NCI-H1694 treated with DMSO at 0.1 percent for 48 hours (cell line): ENCODE measurements at regions not wholly inside any gene's neighbourhood (a gene's known extent, or its start where the extent isn't known, plus 50 kb on each side); places are given as distances from the start of the nearest gene placed in this dataset.
"Not testable (repeated sequence)": the region's sequence is repeated elsewhere in the genome, so short reads cannot be mapped to it uniquely, and the experiment has no call there.

Source experiments
- DNase-seq: peaks from one replicate; lab custom pipeline; 2025; lab: John Stamatoyannopoulos, UW

DNA sequence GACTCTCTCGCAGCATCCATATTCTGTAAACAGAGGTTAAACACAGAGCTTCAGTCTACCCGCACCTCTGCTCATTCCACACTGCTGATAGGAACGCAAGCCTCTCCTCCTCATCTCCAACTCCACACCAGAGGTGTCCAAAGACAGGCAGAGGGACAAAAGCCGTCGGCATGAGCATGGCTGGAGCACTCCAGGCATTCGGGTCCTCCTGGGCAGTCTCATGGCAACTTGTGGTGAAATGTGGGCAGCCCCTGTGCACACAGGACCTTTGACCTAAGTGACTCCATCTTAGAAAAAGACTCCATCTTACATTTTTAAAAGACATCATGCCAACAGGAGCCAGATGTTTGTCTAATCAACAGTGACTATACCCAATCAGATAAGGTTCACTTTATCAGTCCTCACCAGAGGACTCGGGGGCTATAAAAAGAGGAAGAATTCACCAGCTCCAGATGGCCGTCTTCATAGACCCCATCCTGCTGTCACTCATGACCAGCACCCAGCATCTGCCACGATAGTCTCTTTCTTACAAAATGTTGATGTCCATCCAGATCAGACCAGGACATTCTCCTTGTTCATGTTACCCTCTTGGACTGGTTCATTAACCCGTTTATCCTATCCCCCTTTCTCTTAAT lies 304.4 kb downstream of the ANAPC1 start:
- DNase-seq, result not testable (repeated sequence)

DNA sequence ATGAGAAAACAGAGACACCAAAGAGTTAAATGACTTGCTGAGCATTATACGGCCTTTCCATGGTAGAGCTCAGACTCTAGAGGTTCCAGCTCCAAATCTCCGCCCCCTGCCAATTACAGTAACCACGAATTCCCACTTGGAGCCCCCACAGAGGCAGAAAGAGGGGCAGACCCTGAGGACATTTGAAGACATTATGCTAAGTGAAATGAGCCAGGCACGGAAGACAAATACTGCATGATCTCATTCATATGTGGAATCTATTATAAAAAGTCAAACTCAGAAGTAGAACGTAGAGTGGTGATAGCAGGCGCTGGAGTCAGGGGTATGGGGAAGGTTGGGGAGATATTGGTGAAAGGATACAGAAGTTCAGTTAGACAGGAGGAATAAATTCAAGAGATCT lies 303.4 kb downstream of the ANAPC1 start:
- not testable (repeated sequence) for DNase-seq

DNA sequence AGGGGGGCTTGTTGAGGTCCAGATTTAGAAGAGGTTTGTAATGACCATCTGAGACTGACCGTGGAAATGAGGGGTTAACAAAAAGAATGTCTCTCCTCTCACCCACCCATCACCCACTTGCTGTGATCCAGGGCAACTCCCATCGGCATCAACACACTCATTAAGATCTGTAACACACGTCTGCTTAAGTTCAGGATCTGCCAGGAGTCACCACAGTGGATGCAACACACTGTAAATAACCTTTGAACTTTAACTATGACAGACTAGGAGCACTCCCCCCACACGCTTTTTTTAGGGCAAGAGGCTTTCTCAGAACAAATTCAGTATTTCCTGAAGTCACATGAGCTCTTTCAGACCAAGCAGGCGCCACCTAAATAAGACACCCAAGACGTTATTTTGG lies 301.9 kb downstream of the ANAPC1 start:
- not testable (repeated sequence) for DNase-seq

DNA sequence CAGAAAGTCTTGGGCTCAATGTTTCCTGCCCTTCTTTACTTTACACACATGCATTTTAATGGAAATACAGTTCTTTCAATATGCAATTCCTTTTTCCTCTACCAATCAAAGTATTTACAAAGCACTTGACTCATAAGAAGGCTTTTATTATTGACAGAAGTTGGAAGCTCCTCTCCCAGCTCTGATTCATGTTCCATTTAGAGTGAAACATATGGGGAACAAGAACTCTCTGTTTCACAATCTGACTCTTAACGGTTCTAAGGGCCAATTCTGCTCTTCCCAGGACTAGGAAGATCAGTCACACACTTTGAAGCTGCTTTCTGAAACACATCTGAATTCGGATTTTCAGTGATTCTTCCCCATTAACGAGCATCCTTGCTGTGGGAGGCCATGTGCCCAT lies 300.5 kb downstream of the ANAPC1 start:
- DNase-seq, result not testable (repeated sequence)

DNA sequence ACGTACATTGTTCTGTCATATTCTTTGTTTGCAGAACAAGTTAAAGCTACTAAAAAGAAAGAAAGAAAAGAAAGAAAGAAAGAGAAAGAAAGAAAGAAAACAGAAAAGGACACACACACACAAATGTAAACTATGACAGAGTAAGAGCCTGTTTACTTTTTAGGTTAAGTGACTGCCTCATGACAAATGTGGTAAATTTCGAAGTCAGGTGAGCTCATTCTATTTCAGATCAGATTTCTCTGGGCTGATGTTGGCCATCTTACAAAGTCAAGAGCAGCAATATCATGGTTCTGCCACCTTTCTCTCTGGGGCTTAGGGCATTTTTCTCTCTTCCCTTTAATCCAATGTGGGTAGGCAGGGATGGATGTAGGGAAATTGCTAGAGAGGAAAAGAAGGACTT lies 299.5 kb downstream of the ANAPC1 start:
- not testable (repeated sequence) for DNase-seq

DNA sequence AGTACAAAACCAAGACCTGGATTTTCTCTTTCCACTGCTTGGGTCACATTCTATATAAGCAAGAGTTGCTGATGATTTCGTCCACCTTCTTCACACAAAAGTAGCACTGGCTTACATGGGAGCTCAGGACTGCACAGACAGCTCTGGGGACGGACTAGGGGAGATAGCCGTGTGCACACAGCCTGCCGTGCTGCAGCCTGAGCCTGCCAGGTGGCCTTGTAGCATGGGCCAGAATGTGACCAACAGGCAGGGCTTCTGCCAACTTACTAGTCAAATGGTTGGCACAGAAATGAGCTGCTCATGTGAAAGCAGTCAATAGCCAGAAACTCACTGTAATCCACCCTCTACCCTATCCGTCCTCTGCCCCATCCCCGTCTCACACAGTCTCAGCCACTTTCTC lies 299.0 kb downstream of the ANAPC1 start:
- DNase-seq, result not testable (repeated sequence)

DNA sequence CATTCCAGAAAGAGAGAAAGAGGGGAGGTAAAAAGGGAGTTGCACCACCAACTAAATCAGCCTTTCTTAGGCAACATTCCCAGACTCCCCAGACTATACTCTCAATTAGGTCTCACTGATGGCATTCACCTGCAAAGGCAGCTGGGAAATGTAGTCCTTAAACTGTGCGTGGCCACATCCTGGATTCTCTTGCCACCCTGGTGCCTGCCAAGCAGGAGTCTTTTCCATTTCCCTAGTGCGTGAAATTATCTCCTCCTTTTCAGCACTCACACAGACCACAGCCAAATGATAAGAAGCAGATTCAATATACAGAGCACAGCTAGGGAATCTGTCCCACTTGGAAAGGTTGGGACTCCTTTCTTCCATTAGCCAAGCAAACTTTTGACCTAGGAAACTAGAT lies 298.0 kb downstream of the ANAPC1 start:
- not testable (repeated sequence) for DNase-seq

DNA sequence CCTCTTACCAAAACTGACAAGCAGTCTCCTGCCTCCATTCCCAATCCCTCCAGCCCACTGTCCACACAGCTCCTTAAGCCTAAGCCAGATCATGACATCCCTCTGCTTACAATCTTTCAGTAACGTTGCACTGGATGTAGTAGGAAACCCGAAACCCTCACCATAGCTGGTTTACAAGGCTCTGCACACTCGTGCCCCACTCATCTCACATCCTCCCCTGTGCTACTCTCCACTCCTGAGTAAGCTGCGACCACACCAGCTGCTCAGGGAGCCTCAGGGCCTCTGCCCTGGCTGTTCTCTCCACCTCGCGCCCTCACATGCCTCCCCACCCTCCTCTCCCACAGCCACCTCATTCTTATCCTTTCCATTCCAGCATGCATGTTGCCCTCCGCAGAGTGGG lies 288.9 kb downstream of the ANAPC1 start:
- not testable (repeated sequence) for DNase-seq

DNA sequence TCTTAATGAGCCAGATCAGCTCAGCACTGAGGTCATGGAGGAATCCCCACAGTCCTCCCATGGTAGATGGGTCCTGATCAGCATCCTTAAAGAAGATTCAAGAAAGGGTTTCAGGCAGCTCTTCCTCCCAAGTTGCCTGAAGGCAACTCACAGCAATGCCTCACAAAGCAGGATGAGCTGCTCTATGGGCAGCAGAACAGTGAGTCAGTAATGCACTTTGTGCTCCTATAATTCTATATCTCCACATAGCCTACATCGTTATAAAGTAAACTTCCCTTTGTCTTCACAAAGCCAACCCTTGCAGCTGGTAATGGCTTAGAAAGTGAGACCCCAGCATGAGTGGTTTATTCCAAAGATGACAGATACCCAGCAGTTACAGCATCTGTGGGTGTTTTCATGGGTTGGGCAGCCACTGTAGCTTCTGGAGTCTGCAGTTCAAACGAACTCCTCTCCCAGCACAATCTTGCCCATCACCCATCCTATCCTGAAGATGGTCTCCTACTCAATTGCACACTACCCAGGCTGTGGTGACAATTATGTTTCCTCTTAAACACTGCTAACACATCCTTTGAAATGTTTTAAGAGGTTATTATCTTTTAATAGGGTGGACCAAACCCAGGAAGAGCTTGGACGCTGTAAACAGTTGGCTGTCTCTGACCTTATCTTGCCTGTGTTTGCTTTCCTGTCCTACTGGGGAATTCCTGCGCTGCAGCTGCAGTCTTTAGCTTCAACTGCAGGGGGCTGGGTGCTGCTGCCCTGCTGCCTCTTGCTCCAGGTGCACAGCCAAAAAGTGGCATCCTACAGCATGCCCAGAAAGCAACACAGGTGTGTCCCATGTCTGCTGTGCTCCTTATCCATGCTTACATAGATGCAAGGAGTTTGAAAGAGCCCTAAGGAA lies 286.9 kb downstream of the ANAPC1 start:
- DNase-seq, result not testable (repeated sequence)

DNA sequence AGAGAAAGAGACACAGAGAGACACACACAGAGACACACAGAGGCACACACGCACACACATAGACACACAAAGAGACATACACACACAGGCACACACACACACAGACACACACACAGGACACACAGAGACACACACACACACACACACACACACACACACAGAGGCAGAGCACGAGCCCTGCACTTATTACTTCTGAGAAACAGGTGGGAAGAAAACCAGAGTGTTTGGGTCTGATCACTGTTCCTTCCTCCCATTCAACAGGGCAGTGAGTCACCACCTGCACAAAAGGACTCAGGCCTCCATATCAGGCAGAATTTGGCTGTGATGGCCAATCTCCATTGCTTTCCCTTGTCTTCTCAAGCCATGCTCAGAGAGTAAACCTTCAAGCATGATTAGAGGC lies 285.0 kb downstream of the ANAPC1 start:
- DNase-seq, result not testable (repeated sequence)

DNA sequence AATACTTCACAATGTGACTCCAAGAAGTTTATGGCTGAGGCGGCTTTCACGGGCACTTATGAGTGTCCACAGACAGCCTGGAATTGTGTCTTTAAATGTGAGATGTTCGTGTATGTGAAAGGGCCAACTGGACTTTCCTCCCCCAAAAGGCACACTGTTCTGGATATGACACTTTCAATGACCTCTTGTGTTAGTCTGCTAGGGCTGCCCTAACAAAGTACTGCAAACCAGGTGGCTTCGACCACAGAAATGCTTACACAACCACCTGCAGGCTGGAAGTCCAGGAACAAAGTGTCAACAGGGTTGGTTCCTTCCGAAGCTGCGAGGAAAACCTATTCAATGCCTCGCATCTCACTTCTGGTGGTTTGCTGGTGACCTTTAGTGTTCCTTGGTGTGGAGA lies 281.7 kb downstream of the ANAPC1 start:
- not testable (repeated sequence) for DNase-seq

DNA sequence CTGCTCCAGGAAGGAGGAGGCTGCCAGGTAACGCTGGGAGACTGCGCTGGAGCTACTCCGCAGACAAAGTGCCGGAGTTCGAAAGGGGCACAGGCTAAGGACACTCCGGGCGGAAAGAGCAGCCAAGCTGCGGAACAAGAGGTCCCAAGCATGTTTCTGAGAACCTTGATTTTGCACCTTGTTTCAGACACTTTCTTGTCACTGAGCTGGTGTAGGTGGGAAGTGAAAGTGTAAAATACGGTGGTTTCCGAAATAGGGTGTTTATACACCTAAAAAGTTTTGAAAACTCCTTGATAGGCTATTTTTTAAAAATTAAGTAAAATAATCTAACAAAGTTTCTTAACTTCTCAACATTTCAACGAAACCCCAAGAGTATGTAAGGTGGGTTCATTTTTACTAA lies 278.2 kb downstream of the ANAPC1 start:
- DNase-seq, result not testable (repeated sequence)

DNA sequence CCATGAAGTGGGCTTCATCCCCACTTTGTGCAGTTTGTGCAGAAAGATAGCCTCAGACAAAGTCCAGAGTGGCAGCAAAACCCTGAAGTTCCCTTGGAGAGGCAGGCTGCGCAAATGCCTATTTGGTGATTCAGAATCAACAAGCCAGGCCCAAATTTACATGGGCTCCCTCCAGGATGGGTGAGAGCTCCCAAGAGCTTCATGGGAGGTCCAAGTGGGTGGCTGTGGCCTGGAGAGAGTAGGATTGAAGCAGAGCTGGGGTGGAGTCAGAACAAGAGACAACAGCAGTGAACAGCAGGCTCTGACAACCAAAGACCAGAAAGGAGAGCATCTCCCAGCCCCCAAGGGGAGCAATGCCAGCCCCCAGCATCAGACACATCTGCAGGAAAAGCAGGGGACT lies 277.4 kb downstream of the ANAPC1 start:
- DNase-seq, result not testable (repeated sequence)

DNA sequence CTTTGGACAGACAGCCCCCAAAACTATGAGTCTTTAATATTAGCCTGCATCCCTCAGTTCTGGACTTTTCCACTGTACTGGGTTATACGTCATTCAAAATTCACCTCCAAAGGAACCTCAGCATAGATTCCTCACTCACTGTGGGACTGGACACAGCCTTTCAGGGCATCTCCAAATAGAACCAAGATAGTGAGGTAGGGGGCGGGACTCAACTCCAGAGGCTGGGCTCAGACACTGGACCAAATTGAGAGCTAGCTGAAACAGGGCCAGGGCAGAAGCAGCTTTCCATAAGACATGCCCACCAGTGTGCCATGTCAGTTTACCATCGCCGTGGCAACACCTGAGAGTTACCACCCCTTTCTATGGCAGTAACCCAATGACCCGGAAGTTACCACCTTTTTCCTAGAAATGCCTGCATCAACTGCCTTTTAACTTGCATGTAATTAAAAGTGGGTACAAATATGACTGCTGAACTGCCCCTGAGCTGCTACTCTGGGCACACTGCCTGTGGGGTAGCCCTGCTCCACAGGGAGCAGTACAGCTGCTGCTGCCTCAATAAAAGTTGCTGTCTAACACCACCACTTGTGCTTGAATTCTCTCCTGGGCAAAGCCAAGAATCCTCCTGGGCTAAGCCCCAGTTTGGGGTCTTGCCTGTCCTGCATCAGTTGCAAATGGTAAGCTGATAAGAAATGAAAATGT lies 274.7 kb downstream of the ANAPC1 start:
- DNase-seq, result not testable (repeated sequence)

DNA sequence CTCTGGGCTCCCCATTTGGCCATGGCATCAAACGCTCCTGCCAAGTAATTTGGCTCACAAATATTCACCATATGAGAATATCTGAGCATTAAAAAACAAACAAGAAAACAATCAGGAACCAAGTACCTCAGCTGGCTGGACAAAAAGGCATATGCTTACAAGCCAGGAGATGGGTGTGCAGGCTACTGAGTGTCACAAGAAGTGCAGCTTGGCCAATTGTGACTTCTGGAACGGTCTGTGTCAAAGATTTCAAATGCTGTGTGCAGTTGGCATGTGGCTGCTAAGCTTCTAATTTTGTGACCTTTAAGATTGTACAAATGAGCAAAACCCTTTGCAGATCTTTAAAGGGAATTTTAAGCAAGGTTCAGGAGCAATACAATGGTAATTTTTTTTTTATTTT lies 274.0 kb downstream of the ANAPC1 start:
- not testable (repeated sequence) for DNase-seq

DNA sequence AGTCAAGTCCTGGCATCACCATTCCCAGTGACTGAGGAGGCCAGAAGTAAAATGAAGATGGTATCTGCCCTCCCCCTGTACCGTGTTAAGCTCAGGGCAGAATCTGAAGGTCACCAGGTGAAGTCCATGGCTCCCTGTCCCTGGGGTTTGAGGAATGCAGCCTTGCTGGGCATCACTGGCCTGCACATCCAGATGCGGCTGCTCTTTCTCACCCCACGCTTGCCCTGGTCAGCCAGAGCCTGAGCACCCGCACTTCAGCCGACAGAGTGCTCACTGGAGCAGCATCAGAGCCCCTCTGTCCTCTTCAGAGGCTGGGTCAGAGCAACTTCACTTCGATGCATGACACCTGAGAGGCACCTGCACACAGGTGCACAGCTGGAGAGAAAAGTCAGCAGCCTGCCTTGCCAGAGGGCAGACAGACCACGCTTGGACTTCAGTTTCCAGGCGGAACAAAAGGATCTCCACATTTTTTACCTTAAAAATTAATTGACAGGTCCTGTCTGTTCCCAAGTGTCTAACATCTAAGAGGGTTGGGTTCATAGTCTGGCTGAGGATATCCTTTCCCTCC lies 267.3 kb downstream of the ANAPC1 start:
- DNase-seq, result no peak

DNA sequence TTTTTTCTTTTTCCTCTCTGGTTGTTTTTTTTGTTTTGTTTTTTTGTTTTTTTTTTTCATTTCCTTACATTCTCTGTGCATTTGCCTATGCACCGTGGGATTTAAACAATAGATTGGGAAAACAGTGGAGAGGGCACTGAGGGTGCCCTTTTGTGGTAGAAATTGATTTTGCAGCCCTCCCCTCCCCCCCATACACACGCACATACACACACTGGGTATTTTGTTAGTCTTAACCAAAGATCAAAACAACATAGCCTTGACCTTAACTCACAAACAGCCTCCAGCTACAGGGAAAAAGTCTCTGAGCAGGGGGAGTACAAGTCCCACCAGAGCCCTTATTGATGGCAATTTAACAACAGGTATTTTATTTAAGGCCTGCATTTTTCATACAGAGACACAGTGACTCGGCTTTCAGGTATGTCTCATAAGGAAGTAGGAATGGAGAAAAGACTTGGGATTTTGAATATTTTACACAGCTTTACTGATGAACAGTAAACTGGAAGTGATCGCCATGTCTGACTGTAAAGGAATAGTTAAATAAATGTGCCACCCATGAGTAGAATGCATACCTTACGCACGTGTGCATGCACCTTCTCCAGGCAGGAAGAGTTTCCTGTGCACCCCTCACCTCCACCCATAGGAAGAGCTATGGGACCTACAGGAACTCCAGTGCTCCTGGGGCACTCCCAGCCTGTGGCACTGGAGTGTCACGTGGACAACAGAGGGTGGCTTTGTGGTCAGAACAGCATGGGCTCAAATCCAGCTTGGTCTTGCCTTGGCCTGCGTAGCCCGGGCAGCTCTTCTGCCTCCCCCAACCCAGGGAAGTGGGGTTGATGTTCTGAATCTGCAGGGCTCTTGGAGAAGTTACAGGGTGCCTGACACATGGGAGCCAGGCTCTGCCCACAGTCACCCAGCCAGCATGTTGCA lies 266.4 kb downstream of the ANAPC1 start:
- no peak for DNase-seq

DNA sequence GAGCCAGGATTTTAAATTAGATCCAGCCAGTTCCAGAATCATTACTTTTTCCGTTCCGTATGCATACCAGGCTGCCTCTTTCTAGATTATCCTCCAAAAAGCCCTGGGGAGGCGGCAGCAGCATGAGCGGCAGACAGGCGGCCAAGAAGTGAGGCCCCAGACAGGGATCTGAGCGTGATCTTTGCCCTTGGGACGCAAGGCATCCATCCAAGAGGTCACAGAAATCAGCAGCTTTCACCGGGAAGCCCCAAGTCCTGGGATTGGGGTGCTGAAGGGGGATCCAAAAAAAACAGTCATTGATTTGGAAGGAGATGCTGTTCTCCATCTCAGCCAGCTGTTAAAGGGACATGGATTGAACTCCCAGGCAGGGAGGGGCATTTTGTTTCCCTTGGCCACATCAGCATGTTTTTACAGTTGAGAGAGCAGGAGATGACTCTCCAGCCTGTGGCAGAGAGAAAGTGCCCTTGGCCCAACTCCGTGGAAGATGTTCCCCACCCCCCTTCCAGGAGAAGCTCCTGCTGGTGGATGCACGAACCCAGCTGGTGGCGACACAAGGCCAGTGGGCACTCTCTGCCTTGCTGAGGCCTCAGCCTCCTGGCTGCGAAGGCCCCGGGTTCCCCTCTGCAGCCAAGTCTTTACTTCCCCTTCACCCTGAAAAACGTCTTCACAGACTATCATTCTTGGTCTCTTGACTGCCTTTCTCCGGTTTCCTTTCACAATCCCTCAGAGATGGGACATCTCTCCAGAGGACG lies 265.6 kb downstream of the ANAPC1 start:
- no peak for DNase-seq

DNA sequence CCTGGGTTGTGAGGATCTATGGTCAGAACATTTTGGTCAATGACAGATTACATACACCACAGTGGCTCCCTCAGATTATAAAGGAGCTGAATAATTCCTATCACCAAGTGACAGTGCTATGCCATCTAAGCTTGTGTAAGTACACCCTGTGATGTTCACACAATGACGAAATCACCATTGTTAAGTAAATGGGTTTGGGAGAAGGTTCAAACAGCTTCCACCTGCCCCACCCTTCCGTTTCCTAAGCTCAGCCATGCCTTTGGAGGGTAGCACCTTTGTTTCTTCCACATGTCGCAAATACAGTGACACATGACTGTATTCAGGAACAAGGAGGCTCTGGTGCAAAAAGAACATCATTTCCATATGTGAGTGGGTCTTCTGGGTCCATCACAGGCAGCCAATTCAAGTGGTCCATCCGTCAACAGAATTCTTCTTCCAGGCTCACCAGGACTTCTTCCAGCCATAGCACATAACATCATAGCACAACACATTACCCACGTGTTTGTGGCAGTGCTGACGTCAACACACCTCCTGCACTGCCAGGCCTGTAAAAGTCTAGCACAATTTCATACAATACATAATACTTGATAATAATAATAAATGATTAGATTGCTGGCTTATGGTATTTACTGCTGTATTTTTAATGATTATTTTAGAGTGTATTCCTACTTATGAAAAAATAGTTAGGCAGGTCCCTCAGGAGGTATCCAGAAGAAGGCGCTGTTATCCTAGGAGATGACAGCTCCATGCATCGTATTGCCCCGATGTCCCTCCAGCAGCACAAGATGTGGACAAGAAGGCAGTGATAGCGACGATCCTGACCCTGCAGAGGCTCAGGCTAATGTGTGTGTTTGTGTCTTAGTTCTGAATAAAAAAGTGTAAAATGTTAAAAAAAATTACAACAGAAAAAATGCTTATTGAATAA lies 264.8 kb downstream of the ANAPC1 start:
- DNase-seq, result no peak
